ENCODE measurements at regions not wholly inside any gene's neighbourhood (a gene's known extent, or its start where the extent isn't known, plus 50 kb on each side); places are given as distances from the start of the nearest gene placed in this dataset.

DNA sequence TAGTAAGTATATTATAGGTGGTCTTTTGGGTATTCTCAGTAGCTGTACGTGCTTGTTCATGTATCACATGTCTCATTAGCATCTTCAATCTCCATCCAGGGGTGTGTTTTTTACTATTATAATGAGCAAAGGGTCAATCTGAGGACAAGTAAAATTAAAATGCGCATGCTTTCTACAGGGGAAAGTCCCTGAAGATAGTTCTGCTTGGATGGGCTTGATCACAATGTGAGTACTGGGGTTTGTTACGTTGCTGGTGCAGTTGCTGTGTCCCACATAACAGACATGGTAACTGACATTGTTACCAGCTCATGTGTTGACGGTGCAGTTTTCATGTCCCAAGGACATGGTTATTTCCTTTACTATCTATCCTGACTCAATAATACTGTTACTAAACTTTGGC is 65.9 kb downstream of the UCHL1 start:
- H3F3A ChIP-seq (replicated peaks; ENCODE audit: low read depth) = no peaks in the 10 kb centered on the region
- no peak overlapping the region for H3K4me3 Mint-ChIP-seq
- no peak overlapping the region for H2AFZ ChIP-seq
- H3K36me3 Mint-ChIP-seq (ENCODE audit: low read depth) = no peaks in the 10 kb centered on the region
- no peaks in the 10 kb centered on the region for H3K79me2 ChIP-seq (replicated peaks; ENCODE audit: insufficient read depth)
- TF ChIP-seq EZH2phosphoT487 (IDR thresholded peaks at IDR 0.05; ENCODE audit: unreplicated experiment) (no peak), ZNF331 (CRISPR knock-in tag; IDR thresholded peaks at IDR 0.05; ENCODE audit: low read depth) (no peak), NANOG (IDR thresholded peaks at IDR 0.05; ENCODE audit: borderline replicate concordance) (no peak), ZNF114 (CRISPR knock-in tag; IDR thresholded peaks at IDR 0.05) (no peak), POLR2AphosphoS5 (IDR thresholded peaks at IDR 0.05; ENCODE audit: low read depth) (no peak), JUNB (IDR thresholded peaks at IDR 0.05; ENCODE audit: unreplicated experiment) (no peak), STAT1 (IDR thresholded peaks at IDR 0.05; ENCODE audit: unreplicated experiment) (no peak), CREB1 (CRISPR knock-in tag; IDR thresholded peaks at IDR 0.05; ENCODE audit: low read depth) (no peak), EZH2 (IDR thresholded peaks at IDR 0.05; ENCODE audit: low read depth, unreplicated experiment) (no peak)
- TF ChIP-seq, protein P1, sequence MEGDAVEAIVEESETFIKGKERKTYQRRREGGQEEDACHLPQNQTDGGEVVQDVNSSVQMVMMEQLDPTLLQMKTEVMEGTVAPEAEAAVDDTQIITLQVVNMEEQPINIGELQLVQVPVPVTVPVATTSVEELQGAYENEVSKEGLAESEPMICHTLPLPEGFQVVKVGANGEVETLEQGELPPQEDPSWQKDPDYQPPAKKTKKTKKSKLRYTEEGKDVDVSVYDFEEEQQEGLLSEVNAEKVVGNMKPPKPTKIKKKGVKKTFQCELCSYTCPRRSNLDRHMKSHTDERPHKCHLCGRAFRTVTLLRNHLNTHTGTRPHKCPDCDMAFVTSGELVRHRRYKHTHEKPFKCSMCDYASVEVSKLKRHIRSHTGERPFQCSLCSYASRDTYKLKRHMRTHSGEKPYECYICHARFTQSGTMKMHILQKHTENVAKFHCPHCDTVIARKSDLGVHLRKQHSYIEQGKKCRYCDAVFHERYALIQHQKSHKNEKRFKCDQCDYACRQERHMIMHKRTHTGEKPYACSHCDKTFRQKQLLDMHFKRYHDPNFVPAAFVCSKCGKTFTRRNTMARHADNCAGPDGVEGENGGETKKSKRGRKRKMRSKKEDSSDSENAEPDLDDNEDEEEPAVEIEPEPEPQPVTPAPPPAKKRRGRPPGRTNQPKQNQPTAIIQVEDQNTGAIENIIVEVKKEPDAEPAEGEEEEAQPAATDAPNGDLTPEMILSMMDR (conservative IDR thresholded peaks at IDR 0.05; ENCODE audit: low read depth in 2 of 2) = no peak
- TF ChIP-seq, protein P2, sequence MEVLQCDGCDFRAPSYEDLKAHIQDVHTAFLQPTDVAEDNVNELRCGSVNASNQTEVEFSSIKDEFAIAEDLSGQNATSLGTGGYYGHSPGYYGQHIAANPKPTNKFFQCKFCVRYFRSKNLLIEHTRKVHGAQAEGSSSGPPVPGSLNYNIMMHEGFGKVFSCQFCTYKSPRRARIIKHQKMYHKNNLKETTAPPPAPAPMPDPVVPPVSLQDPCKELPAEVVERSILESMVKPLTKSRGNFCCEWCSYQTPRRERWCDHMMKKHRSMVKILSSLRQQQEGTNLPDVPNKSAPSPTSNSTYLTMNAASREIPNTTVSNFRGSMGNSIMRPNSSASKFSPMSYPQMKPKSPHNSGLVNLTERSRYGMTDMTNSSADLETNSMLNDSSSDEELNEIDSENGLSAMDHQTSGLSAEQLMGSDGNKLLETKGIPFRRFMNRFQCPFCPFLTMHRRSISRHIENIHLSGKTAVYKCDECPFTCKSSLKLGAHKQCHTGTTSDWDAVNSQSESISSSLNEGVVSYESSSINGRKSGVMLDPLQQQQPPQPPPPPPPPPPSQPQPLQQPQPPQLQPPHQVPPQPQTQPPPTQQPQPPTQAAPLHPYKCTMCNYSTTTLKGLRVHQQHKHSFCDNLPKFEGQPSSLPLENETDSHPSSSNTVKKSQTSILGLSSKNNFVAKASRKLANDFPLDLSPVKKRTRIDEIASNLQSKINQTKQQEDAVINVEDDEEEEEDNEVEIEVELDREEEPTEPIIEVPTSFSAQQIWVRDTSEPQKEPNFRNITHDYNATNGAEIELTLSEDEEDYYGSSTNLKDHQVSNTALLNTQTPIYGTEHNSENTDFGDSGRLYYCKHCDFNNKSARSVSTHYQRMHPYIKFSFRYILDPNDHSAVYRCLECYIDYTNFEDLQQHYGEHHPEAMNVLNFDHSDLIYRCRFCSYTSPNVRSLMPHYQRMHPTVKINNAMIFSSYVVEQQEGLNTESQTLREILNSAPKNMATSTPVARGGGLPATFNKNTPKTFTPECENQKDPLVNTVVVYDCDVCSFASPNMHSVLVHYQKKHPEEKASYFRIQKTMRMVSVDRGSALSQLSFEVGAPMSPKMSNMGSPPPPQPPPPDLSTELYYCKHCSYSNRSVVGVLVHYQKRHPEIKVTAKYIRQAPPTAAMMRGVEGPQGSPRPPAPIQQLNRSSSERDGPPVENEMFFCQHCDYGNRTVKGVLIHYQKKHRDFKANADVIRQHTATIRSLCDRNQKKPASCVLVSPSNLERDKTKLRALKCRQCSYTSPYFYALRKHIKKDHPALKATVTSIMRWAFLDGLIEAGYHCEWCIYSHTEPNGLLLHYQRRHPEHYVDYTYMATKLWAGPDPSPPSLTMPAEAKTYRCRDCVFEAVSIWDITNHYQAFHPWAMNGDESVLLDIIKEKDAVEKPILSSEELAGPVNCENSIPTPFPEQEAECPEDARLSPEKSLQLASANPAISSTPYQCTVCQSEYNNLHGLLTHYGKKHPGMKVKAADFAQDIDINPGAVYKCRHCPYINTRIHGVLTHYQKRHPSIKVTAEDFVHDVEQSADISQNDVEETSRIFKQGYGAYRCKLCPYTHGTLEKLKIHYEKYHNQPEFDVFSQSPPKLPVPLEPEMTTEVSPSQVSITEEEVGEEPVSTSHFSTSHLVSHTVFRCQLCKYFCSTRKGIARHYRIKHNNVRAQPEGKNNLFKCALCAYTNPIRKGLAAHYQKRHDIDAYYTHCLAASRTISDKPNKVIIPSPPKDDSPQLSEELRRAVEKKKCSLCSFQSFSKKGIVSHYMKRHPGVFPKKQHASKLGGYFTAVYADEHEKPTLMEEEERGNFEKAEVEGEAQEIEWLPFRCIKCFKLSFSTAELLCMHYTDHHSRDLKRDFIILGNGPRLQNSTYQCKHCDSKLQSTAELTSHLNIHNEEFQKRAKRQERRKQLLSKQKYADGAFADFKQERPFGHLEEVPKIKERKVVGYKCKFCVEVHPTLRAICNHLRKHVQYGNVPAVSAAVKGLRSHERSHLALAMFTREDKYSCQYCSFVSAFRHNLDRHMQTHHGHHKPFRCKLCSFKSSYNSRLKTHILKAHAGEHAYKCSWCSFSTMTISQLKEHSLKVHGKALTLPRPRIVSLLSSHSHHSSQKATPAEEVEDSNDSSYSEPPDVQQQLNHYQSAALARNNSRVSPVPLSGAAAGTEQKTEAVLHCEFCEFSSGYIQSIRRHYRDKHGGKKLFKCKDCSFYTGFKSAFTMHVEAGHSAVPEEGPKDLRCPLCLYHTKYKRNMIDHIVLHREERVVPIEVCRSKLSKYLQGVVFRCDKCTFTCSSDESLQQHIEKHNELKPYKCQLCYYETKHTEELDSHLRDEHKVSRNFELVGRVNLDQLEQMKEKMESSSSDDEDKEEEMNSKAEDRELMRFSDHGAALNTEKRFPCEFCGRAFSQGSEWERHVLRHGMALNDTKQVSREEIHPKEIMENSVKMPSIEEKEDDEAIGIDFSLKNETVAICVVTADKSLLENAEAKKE (CRISPR knock-in tag; IDR thresholded peaks at IDR 0.05) = no peak
- TF ChIP-seq, protein P3, sequence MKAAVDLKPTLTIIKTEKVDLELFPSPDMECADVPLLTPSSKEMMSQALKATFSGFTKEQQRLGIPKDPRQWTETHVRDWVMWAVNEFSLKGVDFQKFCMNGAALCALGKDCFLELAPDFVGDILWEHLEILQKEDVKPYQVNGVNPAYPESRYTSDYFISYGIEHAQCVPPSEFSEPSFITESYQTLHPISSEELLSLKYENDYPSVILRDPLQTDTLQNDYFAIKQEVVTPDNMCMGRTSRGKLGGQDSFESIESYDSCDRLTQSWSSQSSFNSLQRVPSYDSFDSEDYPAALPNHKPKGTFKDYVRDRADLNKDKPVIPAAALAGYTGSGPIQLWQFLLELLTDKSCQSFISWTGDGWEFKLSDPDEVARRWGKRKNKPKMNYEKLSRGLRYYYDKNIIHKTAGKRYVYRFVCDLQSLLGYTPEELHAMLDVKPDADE (IDR thresholded peaks at IDR 0.05) = no peak
- TF ChIP-seq, protein P4, sequence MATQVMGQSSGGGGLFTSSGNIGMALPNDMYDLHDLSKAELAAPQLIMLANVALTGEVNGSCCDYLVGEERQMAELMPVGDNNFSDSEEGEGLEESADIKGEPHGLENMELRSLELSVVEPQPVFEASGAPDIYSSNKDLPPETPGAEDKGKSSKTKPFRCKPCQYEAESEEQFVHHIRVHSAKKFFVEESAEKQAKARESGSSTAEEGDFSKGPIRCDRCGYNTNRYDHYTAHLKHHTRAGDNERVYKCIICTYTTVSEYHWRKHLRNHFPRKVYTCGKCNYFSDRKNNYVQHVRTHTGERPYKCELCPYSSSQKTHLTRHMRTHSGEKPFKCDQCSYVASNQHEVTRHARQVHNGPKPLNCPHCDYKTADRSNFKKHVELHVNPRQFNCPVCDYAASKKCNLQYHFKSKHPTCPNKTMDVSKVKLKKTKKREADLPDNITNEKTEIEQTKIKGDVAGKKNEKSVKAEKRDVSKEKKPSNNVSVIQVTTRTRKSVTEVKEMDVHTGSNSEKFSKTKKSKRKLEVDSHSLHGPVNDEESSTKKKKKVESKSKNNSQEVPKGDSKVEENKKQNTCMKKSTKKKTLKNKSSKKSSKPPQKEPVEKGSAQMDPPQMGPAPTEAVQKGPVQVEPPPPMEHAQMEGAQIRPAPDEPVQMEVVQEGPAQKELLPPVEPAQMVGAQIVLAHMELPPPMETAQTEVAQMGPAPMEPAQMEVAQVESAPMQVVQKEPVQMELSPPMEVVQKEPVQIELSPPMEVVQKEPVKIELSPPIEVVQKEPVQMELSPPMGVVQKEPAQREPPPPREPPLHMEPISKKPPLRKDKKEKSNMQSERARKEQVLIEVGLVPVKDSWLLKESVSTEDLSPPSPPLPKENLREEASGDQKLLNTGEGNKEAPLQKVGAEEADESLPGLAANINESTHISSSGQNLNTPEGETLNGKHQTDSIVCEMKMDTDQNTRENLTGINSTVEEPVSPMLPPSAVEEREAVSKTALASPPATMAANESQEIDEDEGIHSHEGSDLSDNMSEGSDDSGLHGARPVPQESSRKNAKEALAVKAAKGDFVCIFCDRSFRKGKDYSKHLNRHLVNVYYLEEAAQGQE (IDR thresholded peaks at IDR 0.05; ENCODE audit: unreplicated experiment) = no peak
- H3K27me3 ChIP-seq (ENCODE audit: insufficient read depth) = no peaks in the 10 kb centered on the region
- H3K27ac ChIP-seq (ENCODE audit: low read depth) = no peak overlapping the region
- H3K4me1 Mint-ChIP-seq = peaks cover 28% of the 10 kb centered on the region
- no peak overlapping the region for H3K4me3 ChIP-seq
- no peak overlapping the region for H3K27ac Mint-ChIP-seq
- DNase-seq (ENCODE audit: low spot score) (no peak), ATAC-seq (no peak)
- H3K4me1 ChIP-seq (ENCODE audit: insufficient read depth) = peaks cover 22% of the 10 kb centered on the region
- H3K36me3 ChIP-seq (ENCODE audit: insufficient read depth) = no peaks in the 10 kb centered on the region
- peaks cover 11% of the 10 kb centered on the region; the same call in 1 of the 2 replicates for H3K9me2 ChIP-seq (ENCODE audit: insufficient read depth)
- H3K27me3 Mint-ChIP-seq (ENCODE audit: insufficient read depth, low read depth, poor library complexity) = peaks cover 6% of the 10 kb centered on the region
- no peaks in the 10 kb centered on the region for H4K20me1 ChIP-seq (replicated peaks; ENCODE audit: insufficient read depth)
- peaks cover 8% of the 10 kb centered on the region; the same call in 2 of the 3 replicates for H3K9me3 Mint-ChIP-seq
- H3K4me2 ChIP-seq = no peak overlapping the region
